Large intestine (tissue), 3 donors: ENCODE measurements at regions not wholly inside any gene's neighbourhood (a gene's known extent, or its start where the extent isn't known, plus 50 kb on each side); places are given as distances from the start of the nearest gene placed in this dataset.

ENCODE experiments used
- DNase-seq, 2 donors: peaks; one replicate each; pipeline versions ENCODE4 v3.0.0 to v3.0.0-alpha.2; 2013
- H3K27ac ChIP-seq: one replicate; pipeline ENCODE4 v1.5.1; 2013; ENCODE audit warnings: low read length
- H3K27me3 ChIP-seq: 2 replicates; pipeline ENCODE4 v1.6.1; 2013; ENCODE audit warnings: low read length; ENCODE audit not compliant: control insufficient read depth, insufficient read depth
- H3K36me3 ChIP-seq: 2 replicates; pipeline ENCODE4 v1.6.1; 2013; ENCODE audit warnings: low read length; ENCODE audit not compliant: control insufficient read depth, insufficient read depth
- H3K4me1 ChIP-seq: one replicate; pipeline ENCODE4 v1.6.1; 2013; ENCODE audit warnings: low read length; ENCODE audit not compliant: control insufficient read depth, insufficient read depth
- H3K4me3 ChIP-seq: one replicate; pipeline ENCODE4 v1.5.1; 2013; ENCODE audit warnings: low read length
- H3K9me3 ChIP-seq: one replicate; pipeline ENCODE4 v1.6.1; 2013; ENCODE audit warnings: mild to moderate bottlenecking, low read depth, low read length, moderate library complexity; ENCODE audit not compliant: control insufficient read depth
- WGBS: methylation state at CpG from one replicate; pipeline ENCODE4 v1.1.5; 2013; ENCODE audit warnings: low lambda C conversion rate; ENCODE audit not compliant: insufficient coverage; 5-methylcytosine and 5-hydroxymethylcytosine counted together

DNA sequence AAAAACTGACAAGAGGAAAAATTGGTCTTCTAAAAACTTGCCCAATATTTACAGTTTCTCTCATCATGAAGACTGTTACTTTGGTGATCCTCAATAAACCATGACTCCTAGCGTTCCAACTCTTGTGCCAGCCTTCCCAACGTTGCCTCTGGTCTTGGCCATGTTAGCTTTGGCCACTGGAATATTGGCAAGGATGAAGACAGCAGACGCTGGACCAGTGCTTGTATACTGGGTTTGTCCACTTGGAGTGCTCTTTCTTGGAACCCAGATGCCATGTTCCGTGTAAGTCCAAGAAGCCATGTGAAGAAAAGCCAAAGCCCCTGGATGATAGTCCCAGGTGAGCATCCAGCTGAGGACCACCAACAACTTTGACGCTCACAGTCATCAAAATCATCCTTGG, 379.6 kb downstream of the NUAK1 start:
- H3K9me3 ChIP-seq, result no peaks in the 10 kb centered on the region
- WGBS, result no CpG with 5 or more reads among the region's 5 CpGs
- H3K27me3 ChIP-seq, result no peaks in the 10 kb centered on the region
- DNase-seq, result no peak
- H3K4me3 ChIP-seq, result no peak overlapping the region
- no peaks in the 10 kb centered on the region for H3K4me1 ChIP-seq
- no peak overlapping the region for H3K27ac ChIP-seq
- no peaks in the 10 kb centered on the region for H3K36me3 ChIP-seq

DNA sequence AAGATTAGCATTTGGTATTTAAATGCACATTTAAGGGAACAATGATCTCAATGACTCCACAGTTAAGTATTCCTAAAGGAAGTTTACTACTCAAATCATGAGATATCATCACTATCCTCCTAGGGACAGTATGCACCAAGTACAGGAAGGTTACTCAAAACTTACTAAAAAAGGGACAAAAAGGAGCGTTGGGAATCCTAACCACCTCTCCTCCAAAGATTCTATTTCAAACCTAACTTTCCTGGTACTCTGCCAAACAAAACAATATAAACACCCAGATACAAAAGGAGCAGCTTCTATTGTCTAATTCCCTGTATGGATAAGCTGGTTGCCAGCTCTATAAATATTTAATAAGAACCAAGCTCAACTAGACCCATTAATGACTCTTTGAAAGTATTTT, 377.7 kb downstream of the NUAK1 start:
- H3K36me3 ChIP-seq, result no peaks in the 10 kb centered on the region
- no peaks in the 10 kb centered on the region for H3K9me3 ChIP-seq
- H3K4me1 ChIP-seq, result no peaks in the 10 kb centered on the region
- no peak for DNase-seq
- H3K27me3 ChIP-seq, result no peaks in the 10 kb centered on the region
- WGBS, result no CpG with 5 or more reads among the region's 1 CpG
- no peak overlapping the region for H3K4me3 ChIP-seq
- no peak overlapping the region for H3K27ac ChIP-seq

DNA sequence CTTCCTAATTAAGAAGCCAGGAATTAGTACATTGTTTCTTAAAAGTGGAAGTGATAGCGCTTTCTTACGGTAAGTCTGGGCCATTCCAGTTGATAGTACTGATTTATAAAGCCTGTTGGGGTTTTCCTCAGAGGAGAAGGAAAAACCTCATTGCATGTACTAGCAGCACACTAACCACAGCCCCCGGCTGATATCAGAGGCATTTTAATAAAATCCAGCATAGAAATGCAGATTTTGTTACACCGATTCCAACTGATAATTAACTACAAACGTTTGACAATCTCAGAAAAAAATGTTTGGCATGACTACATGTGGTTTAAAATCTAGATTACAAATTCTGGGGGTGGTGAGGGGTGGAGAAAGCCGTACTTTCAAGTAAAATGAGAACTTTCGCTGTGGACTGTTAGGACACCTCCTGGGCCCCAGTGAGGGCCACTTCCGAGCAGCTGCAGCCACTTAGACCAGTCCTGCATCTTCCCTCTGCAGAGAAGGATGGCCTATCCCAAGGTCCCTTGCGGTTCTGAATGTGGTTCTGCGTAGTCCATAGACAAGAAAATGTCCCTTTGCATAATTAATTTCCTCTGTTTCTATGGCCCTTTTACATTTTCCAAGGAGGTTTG, 374.4 kb downstream of the NUAK1 start:
- no peaks in the 10 kb centered on the region for H3K9me3 ChIP-seq
- H3K27ac ChIP-seq, result no peak overlapping the region
- no peak for DNase-seq
- no peaks in the 10 kb centered on the region for H3K27me3 ChIP-seq
- H3K36me3 ChIP-seq, result no peaks in the 10 kb centered on the region
- no peaks in the 10 kb centered on the region for H3K4me1 ChIP-seq
- WGBS, result 72% methylated on average over 2 of the region's 10 CpGs
- no peak overlapping the region for H3K4me3 ChIP-seq

DNA sequence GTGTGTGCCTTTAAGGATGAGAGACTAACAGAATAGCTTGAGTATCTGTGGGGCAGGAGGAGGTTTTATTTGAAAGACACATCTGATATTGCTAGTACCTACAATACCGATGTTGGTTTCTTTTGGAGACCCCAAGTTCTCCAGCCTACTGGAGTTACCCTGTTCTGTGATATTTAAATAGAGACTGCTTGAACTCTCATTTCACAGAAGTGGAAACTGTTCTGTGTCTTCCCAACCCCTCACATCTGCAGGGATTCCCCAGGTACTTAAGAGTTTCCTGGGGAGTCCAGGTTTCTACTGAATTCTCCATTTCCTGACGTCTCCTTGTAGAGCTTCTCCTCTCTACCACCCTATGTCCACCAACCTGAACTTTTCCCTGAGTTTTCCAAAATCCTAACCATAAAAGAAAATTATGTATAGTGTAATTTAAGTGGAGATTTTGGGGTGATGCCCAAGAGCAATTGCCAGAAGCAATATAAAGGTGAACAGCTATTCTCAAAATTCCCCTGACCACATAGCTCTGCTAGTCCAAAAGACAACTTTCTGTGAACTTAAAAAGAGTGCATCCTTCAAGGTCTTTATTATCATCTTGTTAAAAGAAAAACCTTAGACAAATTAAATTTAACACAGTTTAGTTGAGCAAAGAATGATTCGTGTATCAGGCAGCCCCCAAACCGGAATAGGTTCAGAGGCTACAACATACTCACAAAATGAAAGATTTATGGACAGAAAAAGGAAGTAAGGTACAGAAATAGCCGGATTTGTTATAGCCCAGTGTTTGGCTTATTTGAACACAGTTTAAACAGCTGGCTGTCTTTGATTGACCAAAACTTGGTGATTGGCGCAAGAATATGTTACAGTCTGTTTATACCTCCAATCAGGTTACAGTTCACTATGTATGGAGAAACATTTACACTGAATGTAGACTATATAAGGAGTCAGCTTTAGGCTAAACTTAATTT, 373.4 kb downstream of the NUAK1 start:
- DNase-seq, result no peak
- Histone ChIP-seq H3K4me1 (no peaks in the 10 kb centered on the region), H3K4me3 (no peak overlapping the region), H3K27me3 (no peaks in the 10 kb centered on the region), H3K9me3 (no peaks in the 10 kb centered on the region), H3K27ac (no peak overlapping the region), H3K36me3 (no peaks in the 10 kb centered on the region)
- WGBS, result 84% methylated on average over 4 of the region's 6 CpGs

DNA sequence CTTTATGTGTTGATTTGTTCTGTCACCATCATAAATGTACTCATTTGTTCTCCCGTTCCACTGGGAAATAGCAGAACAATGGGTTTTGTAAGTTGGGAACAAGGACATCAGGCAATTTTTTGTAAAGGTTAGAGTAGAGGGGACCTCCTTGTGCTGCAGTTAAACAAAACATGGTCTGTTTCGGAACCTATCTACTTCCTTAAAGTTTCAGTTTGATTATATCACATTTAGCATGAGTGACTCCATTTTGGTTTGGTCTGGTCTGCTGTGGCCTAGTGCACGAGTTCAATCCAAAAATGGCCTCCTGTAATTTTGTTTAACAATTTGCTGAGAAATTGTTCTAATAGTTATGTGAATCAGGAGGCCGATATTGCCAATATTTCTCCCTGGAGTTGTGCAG, 372.7 kb downstream of the NUAK1 start:
- no peak for DNase-seq
- no CpG with 5 or more reads among the region's 4 CpGs for WGBS
- Histone ChIP-seq H3K27ac (no peak overlapping the region), H3K27me3 (no peaks in the 10 kb centered on the region), H3K36me3 (no peaks in the 10 kb centered on the region), H3K4me1 (no peaks in the 10 kb centered on the region), H3K9me3 (no peaks in the 10 kb centered on the region), H3K4me3 (no peak overlapping the region)

DNA sequence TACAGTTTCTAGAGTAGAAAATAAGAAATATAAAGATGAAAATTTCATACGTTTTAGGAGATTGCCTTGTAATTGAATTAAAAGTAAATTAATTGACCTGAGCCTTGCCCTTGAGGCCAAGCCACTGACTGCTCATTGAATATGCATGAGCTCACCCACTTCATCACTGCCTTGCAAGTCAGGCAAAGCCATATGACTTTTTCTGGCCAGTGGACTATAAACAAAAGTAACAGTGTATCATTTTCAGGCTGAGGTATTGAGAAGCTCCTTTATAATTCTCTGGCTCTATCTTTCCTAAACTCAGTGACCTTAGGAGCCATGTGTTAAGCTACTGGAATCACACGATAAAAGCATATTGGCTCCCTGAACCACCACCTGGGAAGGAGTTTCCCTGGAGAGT, 369.3 kb downstream of the NUAK1 start:
- WGBS, result no CpG with 5 or more reads among the region's 2 CpGs
- Histone ChIP-seq H3K27ac (no peak overlapping the region), H3K27me3 (no peaks in the 10 kb centered on the region), H3K36me3 (no peaks in the 10 kb centered on the region), H3K4me1 (no peaks in the 10 kb centered on the region), H3K4me3 (no peak overlapping the region), H3K9me3 (no peaks in the 10 kb centered on the region)
- no peak for DNase-seq

DNA sequence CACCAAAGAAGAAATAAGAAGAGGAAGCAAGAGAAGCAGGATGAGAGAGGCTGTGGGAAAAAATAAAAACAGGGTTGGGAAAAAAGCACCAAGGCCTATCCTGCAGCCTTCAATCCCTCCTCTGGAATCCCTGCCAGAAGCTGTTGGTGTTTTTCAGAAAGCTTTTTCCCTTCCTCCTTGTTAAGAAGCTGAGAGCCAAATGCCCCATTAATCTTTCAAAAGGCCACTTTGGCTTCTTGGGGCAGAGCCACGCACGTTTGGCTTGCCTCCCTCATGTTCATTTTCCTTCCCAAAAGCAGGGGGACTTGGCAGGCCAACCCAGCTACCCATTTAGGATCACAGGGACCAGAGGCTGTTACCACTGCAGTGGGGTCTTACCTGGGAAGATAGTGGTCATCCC, 365.3 kb downstream of the NUAK1 start:
- H3K36me3 ChIP-seq, result no peaks in the 10 kb centered on the region
- H3K27me3 ChIP-seq, result no peaks in the 10 kb centered on the region
- H3K4me1 ChIP-seq, result no peaks in the 10 kb centered on the region
- 50% methylated on average over 2 of the region's 2 CpGs for WGBS
- no peaks in the 10 kb centered on the region for H3K9me3 ChIP-seq
- no peak for DNase-seq
- H3K27ac ChIP-seq, result no peak overlapping the region
- H3K4me3 ChIP-seq, result no peak overlapping the region

DNA sequence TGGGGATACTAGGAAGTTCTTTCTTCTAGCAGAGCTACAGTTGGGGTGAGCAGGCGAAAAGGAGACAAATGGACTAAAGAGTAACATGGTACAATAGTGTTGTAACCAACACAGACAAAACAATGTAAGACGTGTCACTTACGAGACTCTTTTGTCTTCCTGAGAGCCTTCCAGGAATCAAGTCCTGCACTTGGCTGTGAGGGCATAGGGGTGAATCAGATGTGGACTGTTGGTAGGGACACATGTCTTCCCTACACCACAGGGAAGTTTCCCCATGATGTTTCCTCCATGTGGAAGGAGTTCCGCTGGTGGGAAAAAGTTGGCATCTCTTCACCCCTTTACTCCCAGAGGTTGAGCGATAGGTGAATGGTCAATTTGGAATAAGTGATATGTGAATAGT, 364.7 kb downstream of the NUAK1 start:
- Histone ChIP-seq H3K4me1 (no peaks in the 10 kb centered on the region), H3K4me3 (no peak overlapping the region), H3K36me3 (no peaks in the 10 kb centered on the region), H3K27ac (no peak overlapping the region), H3K9me3 (no peaks in the 10 kb centered on the region), H3K27me3 (no peaks in the 10 kb centered on the region)
- no CpG with 5 or more reads among the region's 5 CpGs for WGBS
- no peak for DNase-seq

DNA sequence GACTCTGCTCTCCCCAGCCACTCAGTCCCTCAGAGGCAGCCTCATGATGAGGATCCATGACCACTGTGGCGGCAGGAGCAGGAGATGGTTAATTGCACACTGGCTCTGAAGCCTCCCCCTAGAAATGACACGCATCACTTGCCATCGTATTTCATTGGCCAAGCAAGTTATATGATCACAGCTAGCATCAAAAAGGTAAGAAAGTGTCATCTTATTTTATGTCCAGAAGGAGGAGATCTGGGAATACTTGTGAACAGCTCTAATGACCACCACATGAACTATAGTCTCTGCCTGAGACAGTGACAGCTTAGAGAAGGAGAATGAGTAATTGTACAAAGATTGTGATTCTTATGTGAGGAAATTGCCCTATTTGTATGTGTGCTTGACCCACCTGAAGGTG, 363.4 kb downstream of the NUAK1 start:
- no peak for DNase-seq
- no CpG with 5 or more reads among the region's 3 CpGs for WGBS
- H3K36me3 ChIP-seq, result no peaks in the 10 kb centered on the region

DNA sequence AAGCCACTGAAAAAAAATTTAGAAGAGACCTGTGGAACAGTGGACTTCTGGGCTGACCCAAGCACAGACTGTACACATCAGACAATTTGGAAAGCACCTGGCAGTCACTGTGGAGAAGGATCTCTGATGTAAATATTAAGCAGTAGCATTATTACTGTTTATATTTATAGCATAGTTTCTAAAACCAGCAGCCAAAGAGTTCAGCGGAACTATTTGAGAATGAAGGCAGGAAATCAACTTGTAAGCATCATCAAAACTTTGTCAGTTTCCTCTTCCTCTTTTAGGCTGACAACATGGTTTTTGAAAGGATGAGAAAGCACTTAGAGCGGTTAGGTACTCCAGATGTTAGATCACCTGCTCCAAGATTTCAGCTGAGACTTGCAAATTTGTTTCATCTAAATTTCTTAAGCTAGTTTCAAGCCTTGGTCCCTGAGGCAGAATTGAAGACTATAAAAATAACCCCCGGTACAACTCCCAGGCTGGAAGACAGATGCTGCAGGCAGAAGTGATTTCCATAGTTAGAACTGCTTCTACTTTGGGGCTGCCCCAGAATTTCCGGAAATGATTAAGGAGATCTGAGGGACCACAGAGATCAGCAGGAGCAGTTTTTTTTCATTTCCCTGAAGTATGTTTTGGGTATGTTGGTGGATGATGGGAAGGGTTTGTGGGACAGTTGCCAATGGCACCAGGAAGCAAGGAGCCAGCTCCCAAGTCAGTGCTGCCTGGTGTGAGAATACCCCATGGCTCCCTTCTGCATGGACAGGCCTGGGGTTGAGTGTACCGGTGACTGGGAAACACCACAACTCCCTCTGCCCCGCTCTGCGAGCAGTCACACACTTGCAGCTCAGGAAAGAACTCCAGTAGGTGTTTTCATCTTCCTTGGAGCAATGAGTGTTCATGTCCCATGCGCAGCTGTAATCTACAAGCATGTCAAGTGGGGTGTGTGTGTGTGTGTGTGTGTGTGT, 354.5 kb downstream of the NUAK1 start:
- H3K36me3 ChIP-seq, result no peaks in the 10 kb centered on the region
- peak; percentile 4 to 12 for DNase-seq
- 71% methylated on average over 1 of the region's 8 CpGs for WGBS

More for the DNA sequence above, 363.4 kb downstream of the NUAK1 start:
- Histone ChIP-seq H3K4me1 (no peaks in the 10 kb centered on the region), H3K27me3 (no peaks in the 10 kb centered on the region), H3K27ac (no peak overlapping the region), H3K4me3 (no peak overlapping the region), H3K9me3 (no peaks in the 10 kb centered on the region)

More for the DNA sequence above, 354.5 kb downstream of the NUAK1 start:
- H3K4me3 ChIP-seq, result no peak overlapping the region
- H3K9me3 ChIP-seq, result no peaks in the 10 kb centered on the region
- no peak overlapping the region for H3K27ac ChIP-seq
- no peaks in the 10 kb centered on the region for H3K4me1 ChIP-seq
- no peaks in the 10 kb centered on the region for H3K27me3 ChIP-seq
